ENCODE measurements at regions not wholly inside any gene's neighbourhood (a gene's known extent, or its start where the extent isn't known, plus 50 kb on each side); places are given as distances from the start of the nearest gene placed in this dataset.

DNA sequence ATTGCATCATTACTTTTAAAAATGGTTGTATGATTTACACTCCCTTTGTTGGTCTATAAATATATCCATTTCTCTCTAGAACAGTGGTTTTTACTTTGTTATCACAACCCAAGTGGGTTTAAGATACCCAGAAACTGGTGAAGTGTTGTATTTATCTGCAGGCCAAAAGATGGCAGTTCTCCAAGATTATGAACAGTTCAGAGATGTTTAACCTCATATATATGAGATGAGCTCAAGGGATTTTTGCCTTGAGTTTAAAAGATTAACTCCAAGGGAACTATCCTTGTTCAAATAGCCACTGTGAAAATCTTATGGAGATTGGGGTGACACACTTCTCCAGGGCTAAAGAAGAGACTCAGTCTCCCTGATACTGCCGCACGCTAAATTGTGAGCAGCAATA is 572.6 kb downstream of the TLE4 start:
- in situ Hi-C loops (cut with HindIII; ENCODE audit: low pct_ligation_motif_present, low pct_unique_long_range_greater_than_20kb, low sequenced_read_pairs): no loop called here
- no peak for DNase-seq

DNA sequence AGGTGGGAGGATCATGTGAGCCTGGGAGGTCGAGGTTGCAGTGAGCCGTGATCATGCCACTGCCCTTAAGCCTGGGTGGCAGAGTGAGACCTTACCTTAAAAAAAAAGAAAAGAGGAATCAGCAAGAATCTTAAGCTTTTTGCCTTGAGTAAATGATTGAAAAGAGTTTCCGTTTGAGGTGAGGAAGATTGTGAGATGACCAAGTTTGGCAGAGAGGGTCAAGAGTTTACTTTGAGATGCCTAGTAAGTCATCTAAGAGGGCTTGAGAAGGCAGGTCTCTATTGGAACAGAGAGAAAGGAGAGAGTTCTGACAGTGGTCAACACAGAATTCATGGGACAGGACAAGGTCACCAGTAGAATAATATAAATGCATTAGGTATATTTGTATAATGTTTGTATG is 572.1 kb downstream of the TLE4 start:
- in situ Hi-C loops (cut with HindIII; ENCODE audit: low pct_ligation_motif_present, low pct_unique_long_range_greater_than_20kb, low sequenced_read_pairs): no loop called here
- no peak for DNase-seq

DNA sequence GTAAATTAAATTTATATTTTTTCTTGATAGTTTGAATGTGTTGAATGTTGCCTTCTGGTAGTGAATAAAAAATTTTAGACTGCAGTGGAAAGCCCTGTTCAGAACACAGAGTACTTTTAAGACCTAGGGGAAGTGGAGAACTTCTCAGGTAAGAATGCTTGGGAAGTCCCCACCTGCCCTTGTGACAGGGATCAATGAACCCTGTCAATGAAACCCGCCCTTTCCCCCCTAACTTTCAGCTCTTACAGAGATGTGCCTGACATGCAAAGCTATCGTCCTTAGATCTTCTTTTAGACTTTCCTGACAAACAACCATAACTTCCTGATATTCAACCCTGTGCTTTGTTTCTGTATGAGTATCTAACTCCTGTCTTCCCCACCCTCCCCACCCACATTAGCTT is 562.7 kb downstream of the TLE4 start:
- DNase-seq: no peak
- in situ Hi-C loops (cut with HindIII; ENCODE audit: low pct_ligation_motif_present, low pct_unique_long_range_greater_than_20kb, low sequenced_read_pairs): no loop called here

DNA sequence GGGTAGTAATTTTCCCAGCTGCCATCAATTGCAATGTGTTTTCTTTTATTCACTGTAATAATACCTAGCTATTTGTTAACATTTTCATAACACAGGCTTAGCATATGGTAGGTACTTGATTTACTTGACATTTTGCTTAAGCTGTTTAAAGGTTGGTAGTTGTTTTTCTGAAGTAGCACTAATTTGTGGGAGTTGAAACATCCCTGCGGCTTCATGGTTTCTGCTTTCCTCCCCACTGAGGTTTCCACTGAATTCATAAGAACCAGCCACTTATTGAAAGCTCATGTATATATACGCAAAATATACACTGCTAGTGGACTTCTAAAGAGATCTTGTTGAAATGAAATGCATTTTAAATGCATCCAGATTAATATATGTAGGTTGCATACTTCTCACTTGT is 559.9 kb downstream of the TLE4 start:
- in situ Hi-C loops (cut with HindIII; ENCODE audit: low pct_ligation_motif_present, low pct_unique_long_range_greater_than_20kb, low sequenced_read_pairs): no loop called here
- DNase-seq: no peak

DNA sequence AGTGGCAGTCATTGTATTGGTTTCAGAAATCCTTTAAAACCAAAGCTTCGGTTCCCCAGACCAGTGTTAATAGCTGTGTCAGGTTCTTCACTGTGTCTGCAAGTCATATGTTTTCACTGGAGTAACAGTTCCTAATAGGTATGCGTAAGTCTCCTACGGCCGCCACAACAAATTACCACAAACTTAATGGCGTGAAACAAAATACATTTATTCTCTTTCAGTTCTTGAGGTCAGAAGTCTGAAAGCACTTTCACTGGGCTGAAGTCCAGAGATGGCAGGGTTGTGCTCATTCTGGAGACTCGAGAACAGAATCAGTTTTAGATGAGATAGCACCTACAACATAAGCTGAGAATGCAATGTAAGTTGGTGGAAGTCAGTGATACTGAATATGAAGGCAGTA is 556.2 kb downstream of the TLE4 start:
- no peak for DNase-seq
- in situ Hi-C loops (cut with HindIII; ENCODE audit: low pct_ligation_motif_present, low pct_unique_long_range_greater_than_20kb, low sequenced_read_pairs): no loop called here

DNA sequence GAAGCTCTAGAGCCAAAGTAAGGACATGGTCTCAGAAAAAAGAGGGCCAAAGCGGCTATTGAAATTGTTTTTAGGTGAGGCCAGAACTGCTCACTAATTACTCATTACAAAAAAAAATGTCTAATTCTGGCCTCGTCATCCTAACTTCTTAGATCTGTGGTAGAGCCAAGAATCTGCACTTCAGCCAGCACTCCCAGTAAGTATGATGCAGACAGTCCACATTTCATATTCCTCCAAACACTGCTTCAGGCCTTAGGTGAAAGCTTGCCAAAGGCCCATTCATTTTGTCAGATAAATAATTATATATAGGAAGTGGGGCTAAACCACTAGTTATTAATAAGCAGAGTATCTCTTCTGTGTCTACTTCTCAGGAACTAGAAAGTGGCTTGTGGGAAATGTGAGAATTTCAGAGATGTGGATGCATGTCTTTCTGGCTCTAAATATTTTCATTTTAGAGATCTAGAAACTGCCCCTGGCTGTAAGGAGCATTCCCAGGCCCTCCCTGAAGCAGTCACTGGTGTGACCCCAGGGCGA is 554.0 kb downstream of the TLE4 start:
- no peak for DNase-seq
- in situ Hi-C loops (cut with HindIII; ENCODE audit: low pct_ligation_motif_present, low pct_unique_long_range_greater_than_20kb, low sequenced_read_pairs): no loop called here

DNA sequence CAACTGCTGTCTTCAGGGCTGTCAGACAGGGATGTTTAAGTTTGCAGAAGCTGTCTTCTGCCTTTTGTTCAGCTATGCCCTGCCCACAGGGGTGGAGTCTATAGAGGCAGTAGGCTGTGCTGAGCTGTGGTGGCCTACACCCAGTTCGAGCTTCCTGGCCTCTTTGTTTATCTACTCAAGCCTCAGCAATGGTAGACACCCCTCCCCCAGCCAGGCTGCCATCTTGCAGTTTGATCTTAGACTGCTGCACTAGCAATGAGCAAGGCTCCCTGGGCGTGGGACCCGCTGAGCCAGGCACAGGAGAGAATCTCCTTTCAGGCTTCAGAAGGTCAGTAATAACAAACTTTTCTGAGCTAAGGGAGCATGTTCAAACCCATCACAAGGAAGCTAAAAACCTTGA is 545.3 kb downstream of the TLE4 start:
- no peak for DNase-seq
- in situ Hi-C loops (cut with HindIII; ENCODE audit: low pct_ligation_motif_present, low pct_unique_long_range_greater_than_20kb, low sequenced_read_pairs): no loop called here

DNA sequence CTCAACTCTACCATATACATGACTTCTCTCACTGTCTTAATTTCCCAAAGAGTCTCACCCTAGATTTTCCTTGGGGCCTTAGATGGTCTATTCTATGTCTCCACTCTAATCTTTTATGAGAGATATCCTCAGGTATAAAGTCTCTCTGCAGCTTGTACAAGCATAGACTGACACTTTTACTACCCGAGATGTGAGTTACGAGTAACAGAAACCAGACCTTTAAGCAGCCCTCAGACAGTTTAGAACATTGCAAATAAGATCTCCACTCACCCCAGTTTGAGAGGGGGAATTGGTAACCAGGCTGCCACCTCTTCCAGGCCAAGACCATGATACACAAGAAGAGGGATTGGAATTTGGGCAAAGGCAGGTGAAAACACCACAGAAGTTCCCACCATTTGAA is 542.5 kb downstream of the TLE4 start:
- DNase-seq: no peak
- in situ Hi-C loops (cut with HindIII; ENCODE audit: low pct_ligation_motif_present, low pct_unique_long_range_greater_than_20kb, low sequenced_read_pairs): no loop called here

DNA sequence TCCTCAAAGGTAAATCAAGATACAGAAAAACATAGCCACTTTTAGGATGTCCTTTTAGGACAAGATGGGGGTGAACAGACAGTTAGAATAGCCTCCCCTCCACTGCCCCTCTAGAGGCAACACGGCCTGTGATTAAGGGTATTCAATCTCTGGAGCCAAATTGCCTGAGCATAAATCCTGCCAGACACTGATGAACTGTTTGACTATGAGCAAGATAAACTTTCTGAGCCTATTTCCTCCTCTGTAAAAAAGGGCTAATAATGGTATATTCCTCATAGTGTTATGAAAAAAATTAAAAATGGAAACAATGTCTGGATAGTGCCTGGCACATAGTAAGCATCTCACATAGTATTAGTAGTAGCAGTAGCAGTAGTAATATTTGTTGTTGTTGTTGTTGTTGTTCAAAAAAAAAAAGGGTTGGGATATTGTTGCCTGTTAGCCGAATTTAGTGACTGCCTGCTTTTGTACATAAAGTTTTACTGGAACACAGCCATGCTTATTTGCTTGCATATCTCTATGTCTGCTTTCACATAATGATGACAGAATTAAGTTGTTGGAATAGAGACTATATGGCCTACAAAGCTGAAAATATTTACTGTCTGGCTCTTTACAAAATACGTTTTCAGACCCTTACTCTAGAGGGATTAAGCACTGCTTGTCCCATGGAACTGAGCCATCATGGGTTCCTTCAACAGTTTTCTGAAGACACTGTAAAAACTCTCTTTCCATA is 536.3 kb downstream of the TLE4 start:
- in situ Hi-C loops (cut with HindIII; ENCODE audit: low pct_ligation_motif_present, low pct_unique_long_range_greater_than_20kb, low sequenced_read_pairs): no loop called here
- DNase-seq: no peak

DNA sequence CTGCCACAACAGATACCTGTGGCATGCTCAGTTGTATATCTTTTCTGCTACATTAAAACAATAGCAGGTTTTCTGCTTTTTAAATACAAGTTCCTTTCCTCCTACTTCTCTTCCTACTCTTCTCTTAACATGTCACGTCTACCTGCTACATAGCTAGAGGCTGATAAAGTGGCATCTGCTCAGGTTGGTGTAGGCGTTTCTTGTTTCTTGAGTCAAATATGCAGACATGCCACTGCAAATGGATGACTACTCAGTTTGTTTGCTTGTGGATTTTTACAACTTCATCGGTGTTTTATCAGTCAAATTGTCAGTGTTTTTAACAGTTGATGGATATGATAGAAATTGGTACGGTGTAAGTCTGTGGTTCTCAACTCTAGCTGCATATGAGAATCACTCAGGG is 525.7 kb downstream of the TLE4 start:
- no peak for DNase-seq
- in situ Hi-C loops (cut with HindIII; ENCODE audit: low pct_ligation_motif_present, low pct_unique_long_range_greater_than_20kb, low sequenced_read_pairs): no loop called here

DNA sequence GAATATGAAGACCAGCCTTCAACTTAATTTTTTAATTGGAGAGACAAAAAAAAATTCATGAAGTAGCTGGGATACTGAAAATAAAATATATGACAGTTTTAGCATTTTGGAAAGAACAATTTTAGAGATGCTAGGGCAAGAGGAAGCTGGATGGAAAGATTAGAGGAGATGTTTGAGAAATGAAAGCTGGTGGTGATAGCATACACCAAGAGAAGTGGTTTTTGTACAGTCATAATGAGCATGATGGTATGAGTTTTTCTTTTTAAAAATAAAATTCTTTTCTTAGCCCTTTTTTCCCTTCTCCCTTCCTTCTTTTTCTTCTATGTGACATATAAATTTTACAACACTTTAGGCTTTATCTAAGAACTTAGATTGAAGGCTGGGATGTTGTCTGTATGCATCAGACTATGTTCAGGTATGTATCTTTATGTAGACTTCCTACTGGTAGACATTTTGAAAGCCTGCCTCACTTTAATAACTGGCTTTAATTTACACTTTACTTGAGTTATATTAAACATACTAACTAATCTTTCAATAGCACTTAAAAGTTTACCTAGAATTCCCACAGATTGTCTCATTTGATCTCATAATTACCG is 522.5 kb downstream of the TLE4 start:
- in situ Hi-C loops (cut with HindIII; ENCODE audit: low pct_ligation_motif_present, low pct_unique_long_range_greater_than_20kb, low sequenced_read_pairs): no loop called here
- DNase-seq: no peak

DNA sequence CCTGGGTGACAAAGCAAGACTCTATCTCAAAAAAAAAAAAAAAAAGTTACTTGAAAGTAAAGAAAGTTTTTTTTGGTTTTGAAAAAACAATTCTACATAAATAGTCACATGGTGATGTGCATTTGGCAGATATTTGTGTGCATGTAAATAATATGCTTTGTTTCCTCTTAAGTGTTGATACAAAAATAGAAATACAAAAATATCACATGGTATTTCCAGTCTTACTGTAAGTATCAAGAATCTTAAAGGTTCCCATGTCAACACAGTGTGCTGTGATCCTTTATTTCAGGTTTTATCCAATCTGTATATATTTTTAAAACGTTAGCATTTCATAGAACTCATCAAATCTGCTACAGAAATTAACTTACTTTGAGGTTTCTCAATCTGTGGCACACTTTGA is 521.9 kb downstream of the TLE4 start:
- in situ Hi-C loops (cut with HindIII; ENCODE audit: low pct_ligation_motif_present, low pct_unique_long_range_greater_than_20kb, low sequenced_read_pairs): no loop called here
- no peak for DNase-seq

DNA sequence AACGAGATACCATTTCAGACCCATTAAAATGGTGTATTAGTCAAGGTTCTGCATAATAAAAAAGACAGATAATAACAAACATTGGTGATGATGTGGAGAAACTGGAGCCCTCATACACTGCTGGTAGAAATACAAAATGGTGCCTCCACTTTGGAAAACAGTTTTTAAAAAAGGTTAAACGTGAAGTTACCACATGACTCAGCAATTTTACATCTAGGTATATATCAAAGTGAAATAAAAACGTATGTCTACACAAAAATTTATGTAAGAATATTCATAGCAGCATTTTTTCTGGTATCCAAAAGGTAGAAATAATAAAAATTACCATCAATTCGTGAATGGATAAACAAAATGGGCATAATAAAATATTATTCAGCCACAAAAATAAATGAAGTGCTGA is 519.8 kb downstream of the TLE4 start:
- in situ Hi-C loops (cut with HindIII; ENCODE audit: low pct_ligation_motif_present, low pct_unique_long_range_greater_than_20kb, low sequenced_read_pairs): no loop called here
- DNase-seq: no peak

DNA sequence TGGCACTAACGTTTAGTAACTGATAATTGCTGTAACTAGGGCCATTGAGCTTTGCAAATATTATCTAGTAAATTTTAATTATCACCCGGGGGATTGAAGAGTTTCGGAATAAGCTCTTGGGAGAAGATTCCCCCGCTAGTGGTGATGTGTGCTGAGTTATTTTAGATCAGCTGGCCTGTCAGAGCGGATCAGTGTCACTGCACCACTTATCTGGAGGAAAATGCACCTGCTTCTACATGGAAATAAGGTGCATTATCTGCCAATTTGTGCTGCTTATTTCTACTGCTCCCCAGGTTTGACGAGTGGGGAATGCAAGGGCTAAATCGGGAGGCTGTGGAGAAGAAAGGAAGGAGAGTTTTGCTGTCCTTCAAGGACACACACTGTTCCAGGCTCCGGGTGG is 518.6 kb downstream of the TLE4 start:
- in situ Hi-C loops (cut with HindIII; ENCODE audit: low pct_ligation_motif_present, low pct_unique_long_range_greater_than_20kb, low sequenced_read_pairs): no loop called here
- no peak for DNase-seq

DNA sequence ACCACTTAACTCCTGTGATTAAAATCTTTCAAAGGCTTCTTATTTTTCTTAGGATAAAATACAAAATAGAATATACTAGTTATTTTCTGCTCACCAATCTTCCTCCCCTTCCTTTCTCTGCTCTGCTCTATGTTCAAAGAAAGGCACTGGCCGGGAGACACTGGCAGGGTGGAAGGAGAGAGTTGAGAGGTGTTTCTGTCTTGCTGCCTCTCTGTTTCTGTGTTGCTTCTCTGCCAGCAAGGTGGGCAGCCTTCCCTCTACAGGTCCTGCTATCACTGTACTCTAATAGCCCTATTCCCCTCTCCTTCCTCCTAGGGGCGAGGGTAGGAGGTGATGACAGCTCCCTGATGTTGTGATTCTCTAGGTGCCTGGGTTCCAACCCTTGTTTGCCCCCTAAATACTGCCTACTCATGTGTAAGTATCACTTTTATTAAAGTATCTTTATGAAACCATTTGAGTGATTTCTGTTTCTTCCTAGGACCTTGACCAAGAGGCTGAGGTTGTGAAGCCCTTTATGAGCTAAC is 515.1 kb downstream of the TLE4 start:
- no peak for DNase-seq
- in situ Hi-C loops (cut with HindIII; ENCODE audit: low pct_ligation_motif_present, low pct_unique_long_range_greater_than_20kb, low sequenced_read_pairs): no loop called here

DNA sequence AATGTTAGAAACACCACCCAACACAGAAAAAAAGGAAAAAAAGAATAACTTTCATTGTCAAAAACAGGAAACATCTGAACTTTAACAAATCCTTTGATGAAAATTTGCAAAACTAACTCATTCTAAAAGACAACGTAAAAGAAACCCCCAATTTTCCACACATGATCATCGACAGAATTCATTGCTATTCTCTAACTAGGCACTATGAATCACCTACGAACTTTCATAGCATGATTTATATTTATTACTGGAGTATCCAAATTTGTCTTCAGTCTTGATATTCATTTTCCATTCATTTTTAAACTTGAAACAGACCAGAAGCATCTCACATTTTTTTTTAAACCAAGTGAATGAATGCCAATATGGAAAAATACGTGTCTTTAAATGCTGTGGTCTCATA is 514.6 kb downstream of the TLE4 start:
- DNase-seq: no peak
- in situ Hi-C loops (cut with HindIII; ENCODE audit: low pct_ligation_motif_present, low pct_unique_long_range_greater_than_20kb, low sequenced_read_pairs): no loop called here

DNA sequence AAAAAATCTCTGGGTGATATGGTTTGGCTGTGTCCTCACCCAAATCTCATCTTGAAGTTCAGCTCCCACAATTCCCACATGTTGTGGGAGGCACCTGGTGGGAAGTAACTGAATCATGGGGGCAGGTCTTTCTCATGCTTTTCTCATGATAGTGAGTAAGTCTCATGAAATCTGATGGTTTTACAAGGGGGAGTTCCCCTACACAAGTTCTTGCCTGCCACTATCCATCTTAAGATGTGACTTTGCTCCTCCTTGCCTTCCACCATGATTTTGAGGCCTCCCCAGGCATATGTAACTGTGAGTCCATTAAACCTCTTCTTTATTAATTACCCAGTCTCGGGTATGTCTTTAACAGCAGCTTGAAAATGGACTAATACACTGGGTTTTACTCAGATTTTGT is 513.9 kb downstream of the TLE4 start:
- in situ Hi-C loops (cut with HindIII; ENCODE audit: low pct_ligation_motif_present, low pct_unique_long_range_greater_than_20kb, low sequenced_read_pairs): no loop called here
- DNase-seq: no peak

DNA sequence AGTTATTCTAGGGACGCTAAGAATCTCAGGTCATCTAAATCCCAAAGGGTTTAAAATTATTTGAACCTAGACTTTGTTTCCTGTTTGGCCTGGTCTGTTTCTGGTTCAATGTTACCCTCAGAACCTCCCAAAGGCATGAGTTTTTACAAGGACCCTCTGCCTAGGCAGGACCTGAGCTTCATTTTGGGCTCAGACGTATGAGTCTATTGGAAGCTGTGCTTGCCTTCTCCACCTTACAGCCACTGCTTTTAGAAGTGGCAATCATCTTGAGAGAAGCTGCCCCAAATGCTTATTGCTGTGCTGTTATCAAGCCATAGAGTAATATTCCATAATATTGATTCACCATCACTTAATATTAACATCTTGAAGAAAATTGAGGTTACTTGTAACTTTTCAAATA is 510.4 kb downstream of the TLE4 start:
- in situ Hi-C loops (cut with HindIII; ENCODE audit: low pct_ligation_motif_present, low pct_unique_long_range_greater_than_20kb, low sequenced_read_pairs): no loop called here
- no peak for DNase-seq

DNA sequence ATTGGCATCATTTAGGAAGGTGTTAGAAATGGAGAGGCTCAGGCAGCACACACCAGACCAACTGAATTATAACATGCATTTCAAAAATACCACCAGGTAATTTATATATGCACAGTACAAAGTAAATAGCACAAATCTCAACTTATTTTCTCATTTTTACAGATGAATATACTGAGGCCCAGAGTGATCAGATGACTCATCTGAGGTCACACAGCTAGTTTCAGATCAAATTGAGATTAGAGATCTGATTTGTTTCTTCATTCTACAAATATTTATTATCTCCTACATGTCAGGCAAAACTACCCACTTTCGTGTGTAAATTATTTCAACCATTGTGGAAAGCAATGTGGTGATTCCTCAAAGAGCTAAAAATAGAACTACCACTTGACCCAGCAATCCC is 507.1 kb downstream of the TLE4 start:
- in situ Hi-C loops (cut with HindIII; ENCODE audit: low pct_ligation_motif_present, low pct_unique_long_range_greater_than_20kb, low sequenced_read_pairs): no loop called here

DNA sequence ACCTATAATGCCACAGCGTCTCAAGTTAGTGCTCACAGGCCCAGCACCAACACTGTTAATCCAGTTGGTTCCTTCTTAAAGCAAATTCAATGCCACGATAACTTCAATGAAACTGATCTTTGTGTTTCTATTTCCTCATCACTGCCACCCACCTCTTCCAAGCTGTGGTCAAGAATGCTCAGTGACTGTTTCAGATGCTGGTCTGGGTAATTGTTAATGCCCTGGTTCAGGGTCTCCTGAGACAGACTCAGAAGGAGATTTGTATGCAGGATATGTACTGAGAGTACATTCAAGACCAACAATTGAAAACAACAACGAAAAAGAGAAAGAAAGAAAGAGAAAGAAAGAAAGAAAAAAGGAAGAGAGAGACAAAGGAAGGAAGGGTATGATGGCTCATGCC is 505.3 kb downstream of the TLE4 start:
- in situ Hi-C loops (cut with HindIII; ENCODE audit: low pct_ligation_motif_present, low pct_unique_long_range_greater_than_20kb, low sequenced_read_pairs): no loop called here

More for the DNA sequence above, 507.1 kb downstream of the TLE4 start:
- DNase-seq: no peak

More for the DNA sequence above, 505.3 kb downstream of the TLE4 start:
- no peak for DNase-seq
